Activated naive CD8-positive, alpha-beta T cell (primary cell): ENCODE measurements at regions not wholly inside any gene's neighbourhood (a gene's known extent, or its start where the extent isn't known, plus 50 kb on each side); places are given as distances from the start of the nearest gene placed in this dataset.

Source experiments
- H3K27ac Mint-ChIP-seq: one replicate; pipeline ENCODE4 v1.8.0; 2021; ENCODE audit warnings: mixed read lengths
- H3K27me3 Mint-ChIP-seq: one replicate; pipeline ENCODE4 v1.8.0; 2021; ENCODE audit warnings: mixed read lengths
- H3K36me3 Mint-ChIP-seq: one replicate; pipeline ENCODE4 v1.8.0; 2021; ENCODE audit warnings: mixed read lengths
- H3K4me1 Mint-ChIP-seq: one replicate; pipeline ENCODE4 v1.8.0; 2021; ENCODE audit warnings: low read depth, mixed read lengths
- H3K4me3 Mint-ChIP-seq: one replicate; pipeline ENCODE4 v1.8.0; 2021; ENCODE audit warnings: mild to moderate bottlenecking, mixed read lengths
- H3K9me3 Mint-ChIP-seq: one replicate; pipeline ENCODE4 v1.8.0; 2021; ENCODE audit warnings: low read depth, mixed read lengths

DNA sequence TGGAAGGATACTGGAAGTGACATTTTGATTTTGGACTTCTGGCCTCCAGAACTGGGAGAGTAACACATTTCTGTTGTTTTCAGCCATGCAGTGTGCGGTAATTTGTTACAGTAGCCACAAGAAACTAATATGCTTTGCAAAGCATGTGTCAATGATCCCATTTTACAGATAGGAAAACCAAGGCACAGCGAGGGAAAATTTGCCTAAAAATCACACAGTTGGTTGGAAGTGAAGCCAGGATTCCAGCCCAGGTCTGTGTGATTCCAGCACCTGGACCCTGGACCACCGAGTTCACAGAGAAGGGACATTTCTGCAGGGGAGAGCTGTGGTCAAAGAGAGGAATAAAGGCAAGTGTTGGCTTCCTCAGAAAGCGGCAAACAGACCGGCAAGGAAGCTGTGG, 106.7 kb upstream of the MED13L start:
- H3K36me3 Mint-ChIP-seq = no peaks in the 10 kb centered on the region
- H3K27ac Mint-ChIP-seq = no peak overlapping the region
- H3K4me3 Mint-ChIP-seq = no peak overlapping the region
- H3K9me3 Mint-ChIP-seq = no peaks in the 10 kb centered on the region
- H3K4me1 Mint-ChIP-seq = peaks cover 10% of the 10 kb centered on the region
- no peaks in the 10 kb centered on the region for H3K27me3 Mint-ChIP-seq

DNA sequence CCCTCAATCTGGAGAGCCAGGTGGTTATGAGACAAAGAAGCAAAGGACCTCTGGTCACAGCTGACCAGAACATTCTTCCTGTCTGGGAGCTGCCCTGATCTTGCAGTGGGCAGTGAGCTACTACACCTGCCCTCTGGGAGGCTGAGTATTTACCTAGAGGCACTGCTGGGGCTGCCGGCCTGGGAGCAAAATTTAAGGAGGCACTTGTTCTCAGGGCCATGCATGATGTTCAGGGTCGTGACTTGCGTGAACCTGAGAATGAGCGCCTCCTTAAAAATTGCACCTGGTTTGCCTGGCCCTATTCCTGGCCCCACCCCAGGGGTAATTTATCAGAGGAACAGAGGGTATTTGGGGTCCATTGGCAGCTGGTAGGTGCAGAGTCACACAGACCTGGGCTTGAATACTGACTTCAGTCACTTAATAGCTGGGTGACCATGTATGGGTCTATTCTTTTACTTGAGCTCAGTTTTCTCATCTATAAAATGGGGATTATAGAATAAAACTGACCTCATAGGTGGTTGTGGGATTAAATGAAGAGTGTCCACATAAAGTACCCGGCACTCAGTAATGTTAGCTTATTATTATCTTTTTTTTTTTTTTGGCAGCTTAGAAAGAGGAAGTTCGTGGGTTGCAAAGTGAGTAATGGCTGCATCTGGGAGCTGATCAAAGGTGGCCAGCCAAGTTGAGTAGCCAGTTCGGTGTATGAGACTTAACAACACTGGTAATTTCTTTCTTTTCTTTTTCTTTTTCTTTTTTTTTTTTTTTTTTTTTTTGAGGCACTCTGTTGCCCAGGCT, 107.4 kb upstream of the MED13L start:
- Mint-ChIP-seq H3K36me3 (no peaks in the 10 kb centered on the region), H3K4me1 (peaks cover 10% of the 10 kb centered on the region), H3K9me3 (no peaks in the 10 kb centered on the region), H3K4me3 (no peak overlapping the region), H3K27ac (no peak overlapping the region), H3K27me3 (no peaks in the 10 kb centered on the region)

DNA sequence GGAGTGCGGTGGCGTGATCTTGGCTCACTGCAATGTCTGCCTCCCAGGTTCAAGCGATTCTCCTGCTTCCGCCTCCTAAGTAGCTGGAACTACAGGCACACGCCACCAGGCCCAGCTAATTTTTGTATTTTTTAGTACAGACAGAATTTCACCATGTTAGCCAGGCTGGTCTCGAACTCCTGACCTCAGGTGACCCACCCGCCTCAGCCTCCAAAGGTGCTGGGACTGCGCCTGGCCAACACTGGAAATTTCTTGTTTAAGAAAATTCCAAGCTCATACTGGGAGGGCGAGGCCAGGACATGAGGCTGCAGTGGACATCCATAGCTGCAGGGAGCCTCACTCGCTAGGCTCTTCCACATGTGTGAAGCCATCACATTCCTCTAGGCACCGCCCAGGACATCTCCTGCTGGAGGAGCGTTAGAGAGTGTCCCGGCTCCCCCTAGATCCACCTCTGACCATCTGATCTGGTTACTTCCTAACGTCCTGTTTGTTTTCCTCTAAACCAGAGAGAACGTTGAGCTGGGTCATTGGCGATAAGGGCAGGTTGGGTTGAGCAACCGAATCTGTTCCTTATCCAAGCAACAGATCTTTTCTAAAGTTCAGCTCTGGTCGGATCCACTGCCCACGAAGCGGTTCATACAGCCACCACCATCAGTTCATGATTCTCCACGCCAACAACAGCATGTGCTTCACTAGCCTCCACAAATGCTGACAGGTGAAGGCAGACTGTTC, 108.2 kb upstream of the MED13L start:
- Mint-ChIP-seq H3K27me3 (no peaks in the 10 kb centered on the region), H3K4me3 (no peak overlapping the region), H3K4me1 (peaks cover 10% of the 10 kb centered on the region), H3K27ac (no peak overlapping the region), H3K9me3 (no peaks in the 10 kb centered on the region), H3K36me3 (no peaks in the 10 kb centered on the region)

DNA sequence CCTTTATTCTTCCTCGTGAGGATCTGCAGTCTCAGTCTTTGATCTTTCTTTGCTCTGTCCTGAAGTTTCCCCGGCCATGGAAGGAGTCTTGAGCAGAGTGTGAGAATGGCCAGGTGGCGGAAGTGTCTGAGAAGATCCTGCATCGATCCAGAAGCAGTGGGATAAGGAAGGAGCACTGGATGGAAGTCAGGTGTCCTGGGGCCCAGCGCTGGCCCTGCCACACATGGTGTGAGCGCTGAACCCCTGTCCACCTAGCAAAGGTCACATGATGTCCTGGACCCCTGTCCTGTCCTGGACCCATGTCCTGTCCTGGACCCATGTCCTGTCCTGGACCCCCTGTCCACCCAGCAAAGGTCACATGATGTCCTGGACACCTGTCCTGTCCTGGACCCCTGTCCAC, 111.8 kb upstream of the MED13L start:
- H3K4me1 Mint-ChIP-seq = peaks cover 7% of the 10 kb centered on the region
- no peak overlapping the region for H3K27ac Mint-ChIP-seq
- no peaks in the 10 kb centered on the region for H3K36me3 Mint-ChIP-seq
- no peaks in the 10 kb centered on the region for H3K9me3 Mint-ChIP-seq
- H3K27me3 Mint-ChIP-seq = no peaks in the 10 kb centered on the region
- no peak overlapping the region for H3K4me3 Mint-ChIP-seq

- Mint-ChIP-seq H3K27ac (no peak overlapping the region), H3K36me3 (no peaks in the 10 kb centered on the region), H3K9me3 (no peaks in the 10 kb centered on the region), H3K27me3 (no peaks in the 10 kb centered on the region), H3K4me3 (no peak overlapping the region), H3K4me1 (peaks cover 6% of the 10 kb centered on the region)
These were observed 112.5 kb upstream of the MED13L start for GRCh38 chr12:116389990-116390389.

DNA sequence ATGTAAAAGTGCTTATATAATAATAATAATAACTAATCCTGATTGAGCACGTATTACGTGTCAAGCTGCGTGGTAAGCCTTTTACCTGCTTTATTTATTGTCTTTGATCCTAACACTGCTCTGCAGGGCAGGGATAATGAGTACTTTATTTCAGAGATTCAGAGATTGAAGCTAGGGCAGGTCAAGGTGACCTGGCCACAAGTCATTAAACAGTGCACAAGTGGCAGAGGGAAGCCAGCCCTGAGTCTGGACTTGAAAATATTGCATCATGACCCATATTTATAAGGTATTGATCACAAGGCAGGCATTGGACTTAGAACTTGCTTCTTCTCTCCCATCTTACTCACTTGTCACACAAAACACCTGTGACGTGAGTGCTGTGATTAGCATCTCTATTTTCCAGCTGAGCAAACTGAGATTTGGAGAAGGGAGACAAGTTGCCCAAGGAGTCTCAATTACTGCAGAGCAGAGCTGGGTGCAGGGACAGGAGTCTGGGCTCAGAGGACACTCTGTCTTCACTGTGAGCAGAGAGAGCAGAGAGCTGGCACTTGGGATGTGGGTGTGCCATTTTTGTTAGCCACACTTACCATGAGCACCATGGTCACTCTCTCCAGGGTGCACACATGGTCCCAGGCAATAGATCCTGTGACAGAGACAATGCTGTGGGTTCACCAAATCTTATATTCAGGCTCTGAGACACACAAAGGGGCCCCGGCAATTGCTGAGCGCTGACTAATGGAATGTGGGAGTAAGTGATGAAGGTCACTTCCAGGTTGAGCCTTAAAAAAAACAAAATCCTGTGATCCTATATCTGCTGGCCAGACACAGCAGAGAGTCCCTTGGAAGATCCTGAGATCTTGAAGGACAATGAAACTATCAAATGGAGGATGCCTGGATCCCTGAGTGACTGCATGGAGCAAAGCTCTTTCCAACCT, 113.2 kb upstream of the MED13L start:
- H3K27me3 Mint-ChIP-seq = no peaks in the 10 kb centered on the region
- H3K4me3 Mint-ChIP-seq = no peak overlapping the region
- peaks cover 2% of the 10 kb centered on the region for H3K4me1 Mint-ChIP-seq
- no peaks in the 10 kb centered on the region for H3K36me3 Mint-ChIP-seq
- no peak overlapping the region for H3K27ac Mint-ChIP-seq
- H3K9me3 Mint-ChIP-seq = no peaks in the 10 kb centered on the region

DNA sequence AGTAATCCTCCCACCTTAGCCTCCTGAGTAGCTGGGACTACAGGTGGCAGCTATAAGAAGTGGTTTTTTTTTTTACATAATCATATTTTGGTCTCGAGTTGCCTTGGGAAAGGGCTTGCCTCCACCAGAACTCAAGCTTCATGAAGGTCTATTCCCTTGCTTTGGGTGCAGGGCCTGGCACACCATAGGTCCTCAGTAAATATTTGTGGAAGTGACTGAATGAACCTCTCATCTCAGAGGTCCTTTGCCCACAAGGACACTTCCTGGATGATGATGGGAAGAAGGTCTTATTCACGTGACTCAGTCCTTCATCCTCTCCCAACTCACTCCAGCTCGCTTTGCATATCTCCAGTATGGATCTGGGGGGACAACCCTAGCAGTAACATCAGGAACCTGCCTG, 114.0 kb upstream of the MED13L start:
- Mint-ChIP-seq H3K27me3 (no peaks in the 10 kb centered on the region), H3K4me1 (no peaks in the 10 kb centered on the region), H3K9me3 (no peaks in the 10 kb centered on the region), H3K27ac (no peak overlapping the region), H3K4me3 (no peak overlapping the region), H3K36me3 (no peaks in the 10 kb centered on the region)

DNA sequence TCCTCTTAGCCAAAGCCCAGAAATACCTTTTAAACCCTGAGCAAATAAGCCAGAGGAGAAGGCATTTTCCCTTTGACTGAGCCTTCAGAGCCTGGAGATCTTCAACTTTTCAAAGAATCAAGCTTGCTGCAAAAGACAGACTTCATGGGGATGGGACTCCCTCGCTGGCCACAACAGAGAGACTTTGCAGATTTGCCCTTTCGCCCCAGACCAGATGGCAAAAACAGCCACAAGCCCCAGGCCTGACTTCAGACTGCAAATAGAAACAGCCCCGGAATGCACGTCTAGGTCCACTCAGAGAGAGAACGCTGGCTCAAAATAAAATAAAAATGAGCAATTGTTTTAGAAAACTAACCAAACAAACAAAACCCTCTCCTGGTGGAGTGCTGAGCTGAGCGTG, 114.6 kb upstream of the MED13L start:
- H3K36me3 Mint-ChIP-seq = no peaks in the 10 kb centered on the region
- no peaks in the 10 kb centered on the region for H3K27me3 Mint-ChIP-seq
- no peaks in the 10 kb centered on the region for H3K9me3 Mint-ChIP-seq
- H3K4me3 Mint-ChIP-seq = no peak overlapping the region
- H3K4me1 Mint-ChIP-seq = no peaks in the 10 kb centered on the region
- H3K27ac Mint-ChIP-seq = no peak overlapping the region

- Mint-ChIP-seq H3K9me3 (peaks cover 3% of the 10 kb centered on the region), H3K27me3 (no peaks in the 10 kb centered on the region), H3K4me3 (no peak overlapping the region), H3K4me1 (no peaks in the 10 kb centered on the region), H3K36me3 (peaks cover 2% of the 10 kb centered on the region), H3K27ac (no peak overlapping the region)
These were observed 115.8 kb upstream of the MED13L start for GRCh38 chr12:116393255-116393654.

GRCh38 chr12:116393859-116394650, 116.6 kb upstream of the MED13L start:
- Mint-ChIP-seq H3K27ac (no peak overlapping the region), H3K4me1 (no peaks in the 10 kb centered on the region), H3K4me3 (no peak overlapping the region), H3K9me3 (peaks cover 9% of the 10 kb centered on the region), H3K36me3 (peaks cover 7% of the 10 kb centered on the region), H3K27me3 (no peaks in the 10 kb centered on the region)

DNA sequence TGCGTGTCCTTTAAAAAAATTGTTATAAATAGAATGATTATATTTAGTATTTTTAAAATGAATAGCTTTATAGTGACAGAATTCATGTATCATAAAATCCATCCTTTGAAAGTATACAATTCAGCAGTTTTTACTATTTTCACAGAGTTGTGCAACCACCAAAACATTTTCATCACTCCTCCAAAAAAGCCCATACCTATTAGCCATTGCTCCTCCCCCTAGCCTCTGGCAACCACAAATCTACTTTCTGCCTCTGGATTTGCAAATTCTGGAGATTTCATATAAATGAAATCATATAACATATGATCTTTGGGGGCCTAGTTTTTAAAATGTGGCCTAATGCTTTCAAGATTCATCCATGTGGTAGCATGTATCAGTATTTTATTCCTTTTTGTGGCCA, 117.9 kb upstream of the MED13L start:
- H3K9me3 Mint-ChIP-seq = peaks cover 9% of the 10 kb centered on the region
- no peaks in the 10 kb centered on the region for H3K27me3 Mint-ChIP-seq
- H3K36me3 Mint-ChIP-seq = peaks cover 7% of the 10 kb centered on the region
- H3K4me3 Mint-ChIP-seq = no peak overlapping the region
- no peak overlapping the region for H3K27ac Mint-ChIP-seq
- no peaks in the 10 kb centered on the region for H3K4me1 Mint-ChIP-seq

DNA sequence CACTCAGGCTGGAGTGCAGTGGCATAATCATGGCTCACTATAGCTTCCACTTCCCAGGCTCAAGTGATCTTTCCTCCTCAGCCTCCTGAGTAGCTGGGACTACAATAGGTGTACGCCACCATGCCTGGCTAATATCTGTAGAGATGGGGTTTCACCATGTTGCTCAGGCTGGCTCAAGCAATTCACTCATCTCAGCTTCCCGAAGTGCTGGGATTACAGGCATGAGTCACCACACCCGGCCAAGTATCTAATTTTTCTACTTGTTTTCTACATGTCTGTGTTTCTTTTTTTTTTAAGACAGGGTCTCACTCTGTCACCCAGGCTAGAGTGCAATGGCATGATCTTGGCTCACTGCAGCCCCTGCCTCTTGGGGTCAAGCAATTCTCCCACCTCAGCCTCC, 119.7 kb upstream of the MED13L start:
- Mint-ChIP-seq H3K4me3 (no peak overlapping the region), H3K36me3 (peaks cover 9% of the 10 kb centered on the region), H3K27me3 (no peaks in the 10 kb centered on the region), H3K9me3 (peaks cover 9% of the 10 kb centered on the region), H3K4me1 (no peaks in the 10 kb centered on the region), H3K27ac (no peak overlapping the region)

- peaks cover 9% of the 10 kb centered on the region for H3K9me3 Mint-ChIP-seq
- H3K36me3 Mint-ChIP-seq = peaks cover 9% of the 10 kb centered on the region
- H3K27me3 Mint-ChIP-seq = no peaks in the 10 kb centered on the region
- H3K4me1 Mint-ChIP-seq = no peaks in the 10 kb centered on the region
- H3K4me3 Mint-ChIP-seq = no peak overlapping the region
- no peak overlapping the region for H3K27ac Mint-ChIP-seq
These were observed 120.7 kb upstream of the MED13L start for GRCh38 chr12:116398193-116398592.

- Mint-ChIP-seq H3K36me3 (peaks cover 9% of the 10 kb centered on the region), H3K27ac (no peak overlapping the region), H3K9me3 (peaks cover 9% of the 10 kb centered on the region), H3K4me1 (no peaks in the 10 kb centered on the region), H3K4me3 (no peak overlapping the region), H3K27me3 (no peaks in the 10 kb centered on the region)
These were observed 121.6 kb upstream of the MED13L start for GRCh38 chr12:116399055-116399454.
